ENCODE measurements at regions not wholly inside any gene's neighbourhood (a gene's known extent, or its start where the extent isn't known, plus 50 kb on each side); places are given as distances from the start of the nearest gene placed in this dataset.
A peak's percentile ranks its signal among the peaks of the same experiment; 100 is the strongest.

GRCh38 chr3:59472541-59472940 is 422.7 kb upstream of the CFAP20DC start:
- intact Hi-C loops (cut with micrococcal nuclease), result no loop called here
- Mint-ChIP-seq H3K27ac (no peak overlapping the region), H3K4me3 (no peak overlapping the region), H3K36me3 (ENCODE audit: low read depth) (peaks cover 6% of the 10 kb centered on the region), H3K27me3 (no peaks in the 10 kb centered on the region), H3K9me3 (peaks cover 5% of the 10 kb centered on the region), H3K4me1 (ENCODE audit: low read depth) (peaks cover 23% of the 10 kb centered on the region)
- ATAC-seq (no peak), DNase-seq (no peak)
- CTCF ChIA-PET, result no interaction called here
- TF ChIP-seq CTCF (IDR thresholded peaks at IDR 0.05), result no peak
- POLR2A ChIA-PET, result interaction anchor here (0.7 kb wide), 1 partner anchor 50 kb away, joined by 3 read pairs; no protein-coding TSS in a partner anchor

GRCh38 chr3:59469948-59470723 is 420.3 kb upstream of the CFAP20DC start:
- ATAC-seq, result peak; percentile 53
- TF ChIP-seq CTCF (IDR thresholded peaks at IDR 0.05), result no peak
- ChIA-PET CTCF (interaction anchor here (1.1 kb wide), 1 partner anchor 32 kb away, joined by 3 read pairs; no protein-coding TSS in a partner anchor), POLR2A (interaction anchor here (0.6 to 1.1 kb wide), 2 partner anchors 13 to 171 kb away, joined by 3 to 5 read pairs; no protein-coding TSS in a partner anchor)
- peaks cover 23% of the 10 kb centered on the region for H3K4me1 Mint-ChIP-seq (ENCODE audit: low read depth)
- peak; percentile 33 for DNase-seq
- peak overlapping the region; percentile 11 for H3K27ac Mint-ChIP-seq
- intact Hi-C loops (cut with micrococcal nuclease), result no loop called here
- no peaks in the 10 kb centered on the region for H3K27me3 Mint-ChIP-seq
- H3K4me3 Mint-ChIP-seq, result no peak overlapping the region
- peaks cover 6% of the 10 kb centered on the region for H3K36me3 Mint-ChIP-seq (ENCODE audit: low read depth)
- H3K9me3 Mint-ChIP-seq, result peaks cover 5% of the 10 kb centered on the region

GRCh38 chr3:59467476-59467875 is 417.7 kb upstream of the CFAP20DC start:
- no peak for ATAC-seq
- H3K4me1 Mint-ChIP-seq (ENCODE audit: low read depth), result peaks cover 16% of the 10 kb centered on the region
- no peaks in the 10 kb centered on the region for H3K27me3 Mint-ChIP-seq
- H3K36me3 Mint-ChIP-seq (ENCODE audit: low read depth), result peaks cover 6% of the 10 kb centered on the region
- no peak for DNase-seq
- CTCF ChIA-PET, result no interaction called here
- POLR2A ChIA-PET, result no interaction called here
- intact Hi-C loops (cut with micrococcal nuclease), result no loop called here
- peaks cover 2% of the 10 kb centered on the region for H3K9me3 Mint-ChIP-seq
- no peak for TF ChIP-seq CTCF (IDR thresholded peaks at IDR 0.05)
- H3K4me3 Mint-ChIP-seq, result no peak overlapping the region
- H3K27ac Mint-ChIP-seq, result no peak overlapping the region

GRCh38 chr3:59464187-59464586 is 414.4 kb upstream of the CFAP20DC start:
- H3K27me3 Mint-ChIP-seq, result no peaks in the 10 kb centered on the region
- CTCF ChIA-PET, result no interaction called here

More at GRCh38 chr3:59464187-59464586, 414.4 kb upstream of the CFAP20DC start:
- no peak overlapping the region for H3K4me3 Mint-ChIP-seq
- no peaks in the 10 kb centered on the region for H3K36me3 Mint-ChIP-seq (ENCODE audit: low read depth)
- H3K9me3 Mint-ChIP-seq, result peaks cover 4% of the 10 kb centered on the region
- ATAC-seq, result no peak
- no peak for TF ChIP-seq CTCF (IDR thresholded peaks at IDR 0.05)
- no peak for DNase-seq
- intact Hi-C loops (cut with micrococcal nuclease), result no loop called here
- POLR2A ChIA-PET, result no interaction called here
- H3K4me1 Mint-ChIP-seq (ENCODE audit: low read depth), result no peaks in the 10 kb centered on the region
- H3K27ac Mint-ChIP-seq, result no peak overlapping the region

All from activated CD8-positive, alpha-beta T cell treated with anti-CD3 and anti-CD28 coated beads for 36 hours (primary cell).